Hematopoietic multipotent progenitor cell treated with erythropoietin and hydrocortisone succinate and interleukin-3 and kit ligand, for 8 days (in vitro differentiated cells): ENCODE measurements at regions not wholly inside any gene's neighbourhood (a gene's known extent, or its start where the extent isn't known, plus 50 kb on each side); places are given as distances from the start of the nearest gene placed in this dataset.
"Not testable (repeated sequence)": the region's sequence is repeated elsewhere in the genome, so short reads cannot be mapped to it uniquely, and the experiment has no call there.

ENCODE experiments used
- DNase-seq: peaks from one replicate; pipeline ENCODE4 v3.0.0-alpha.2; 2015

- DNase-seq = not testable (repeated sequence)
Measured at GRCh38 chr3:75840160-75840559, 54.8 kb upstream of the ZNF717 start.

- not testable (repeated sequence) for DNase-seq
Measured at GRCh38 chr3:75850301-75851008, 65.1 kb upstream of the ZNF717 start.

DNA sequence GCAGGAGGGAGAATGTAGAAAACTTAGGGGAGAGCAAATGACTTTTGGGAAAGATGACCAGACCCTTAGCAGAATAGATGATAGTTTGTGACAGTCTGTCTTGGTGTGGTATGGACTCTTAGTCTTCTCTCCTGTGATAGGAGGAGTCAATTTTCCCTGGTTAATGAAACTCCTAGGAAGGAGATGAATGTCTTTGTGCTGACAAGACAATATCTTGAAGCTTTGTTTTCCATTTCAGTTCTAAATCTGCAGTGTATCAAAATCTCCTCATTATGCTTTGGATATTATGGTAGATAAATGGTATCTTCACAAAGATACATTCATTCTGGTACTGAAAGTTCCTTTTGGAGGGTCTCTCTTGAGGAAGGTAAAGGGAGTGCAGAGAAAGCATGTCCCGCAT is 77.8 kb upstream of the ZNF717 start:
- no peak for DNase-seq

GRCh38 chr3:75863878-75864277 is 78.5 kb upstream of the ZNF717 start:
- no peak for DNase-seq

GRCh38 chr3:75883719-75884118 is 98.4 kb upstream of the ZNF717 start:
- DNase-seq = not testable (repeated sequence)

GRCh38 chr3:75886971-75887526 is 101.7 kb upstream of the ZNF717 start:
- no peak for DNase-seq

- DNase-seq = no peak
Measured at GRCh38 chr3:75894234-75894633, 108.9 kb upstream of the ZNF717 start.

- DNase-seq = no peak
Measured at GRCh38 chr3:75896265-75896664, 110.9 kb upstream of the ZNF717 start.

DNA sequence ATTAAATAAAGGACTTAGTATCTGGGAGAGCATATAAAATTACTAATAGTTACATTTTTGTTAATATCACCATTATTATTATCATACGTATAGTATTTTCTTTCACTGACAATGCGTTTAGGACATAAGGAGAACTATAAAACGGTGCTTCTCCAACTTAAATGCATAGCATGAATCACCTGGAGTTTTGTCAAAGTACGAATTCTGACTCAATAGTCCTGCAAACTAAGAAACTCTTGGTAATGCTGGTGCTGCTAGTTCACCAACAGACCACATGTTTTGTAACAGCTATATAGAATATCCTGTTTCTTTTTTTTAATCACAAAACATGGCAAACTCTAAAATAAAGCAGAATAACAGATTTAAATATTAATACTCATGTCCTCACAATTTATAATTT is 116.1 kb upstream of the ZNF717 start:
- not testable (repeated sequence) for DNase-seq

DNA sequence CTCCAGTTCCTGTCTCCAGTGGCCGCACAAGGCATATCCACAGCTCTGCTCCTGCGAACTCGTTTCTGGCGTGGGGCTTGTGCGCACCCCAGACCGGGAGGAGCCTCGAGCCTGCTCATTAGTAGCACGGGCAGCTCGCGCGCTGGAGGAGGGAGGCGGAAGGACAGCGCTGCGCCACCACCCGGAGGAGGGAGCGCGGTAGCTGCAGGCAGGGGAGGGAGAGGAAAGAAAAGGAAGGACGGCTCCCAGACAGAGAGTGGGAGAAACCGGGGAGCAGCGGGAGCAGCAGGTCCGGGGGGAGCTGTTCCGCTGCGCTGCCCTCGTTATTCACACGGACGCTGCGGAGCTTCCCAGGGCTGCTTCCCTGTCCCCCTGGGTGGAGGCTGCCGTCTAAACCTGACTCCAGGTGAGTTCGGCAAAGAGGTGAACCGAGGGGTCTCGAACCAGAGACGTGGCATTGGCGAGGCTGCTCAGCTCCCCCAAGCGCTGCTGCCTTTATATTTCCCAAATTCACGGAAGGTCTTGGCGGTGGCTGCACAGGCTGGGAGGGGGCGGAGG is 121.3 kb upstream of the ZNF717 start:
- no peak for DNase-seq

- DNase-seq = no peak
Measured at GRCh38 chr3:75913800-75914350, 128.5 kb upstream of the ZNF717 start.

- DNase-seq = not testable (repeated sequence)
Measured at GRCh38 chr3:75914741-75915140, 129.4 kb upstream of the ZNF717 start.

GRCh38 chr3:75938921-75939320 is 153.6 kb upstream of the ZNF717 start:
- no peak for DNase-seq

DNA sequence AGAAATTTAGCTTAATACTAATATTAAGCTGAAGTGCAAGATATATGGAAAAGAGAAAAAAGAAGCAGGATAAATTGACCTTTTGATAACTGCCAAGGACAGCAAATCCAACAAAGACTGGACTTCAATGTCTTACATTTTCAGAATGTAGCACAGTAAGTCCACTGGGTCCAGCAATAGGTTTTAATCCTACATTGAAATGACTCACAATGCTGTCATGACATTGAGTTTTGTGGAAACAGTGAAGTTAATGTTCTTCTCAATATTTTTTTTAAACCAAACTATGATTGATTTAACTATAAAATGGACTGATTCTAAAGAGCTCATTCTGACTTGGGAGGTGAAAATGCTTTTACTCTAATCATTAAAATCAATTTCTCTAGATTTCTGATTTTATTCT is 166.6 kb upstream of the ZNF717 start:
- DNase-seq = no peak

DNA sequence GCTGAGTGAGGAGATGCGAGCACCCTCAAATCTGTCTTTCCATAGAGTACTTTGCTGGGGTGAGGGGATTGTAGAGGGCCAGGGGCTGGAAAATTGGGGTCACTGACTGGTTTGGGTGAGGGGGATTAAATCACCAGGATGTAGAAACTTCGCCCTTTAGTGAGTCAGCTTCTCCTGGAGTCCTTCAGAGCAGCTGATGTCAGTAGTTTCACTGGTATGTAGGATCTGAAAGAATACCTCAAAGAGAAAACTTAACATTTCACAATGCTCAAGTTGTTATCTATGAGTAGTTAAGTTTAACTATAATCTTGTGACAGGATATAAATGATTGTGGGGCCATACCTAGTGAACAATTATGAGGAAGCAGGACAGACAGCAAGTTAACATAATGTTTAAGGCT is 174.7 kb upstream of the ZNF717 start:
- not testable (repeated sequence) for DNase-seq

DNA sequence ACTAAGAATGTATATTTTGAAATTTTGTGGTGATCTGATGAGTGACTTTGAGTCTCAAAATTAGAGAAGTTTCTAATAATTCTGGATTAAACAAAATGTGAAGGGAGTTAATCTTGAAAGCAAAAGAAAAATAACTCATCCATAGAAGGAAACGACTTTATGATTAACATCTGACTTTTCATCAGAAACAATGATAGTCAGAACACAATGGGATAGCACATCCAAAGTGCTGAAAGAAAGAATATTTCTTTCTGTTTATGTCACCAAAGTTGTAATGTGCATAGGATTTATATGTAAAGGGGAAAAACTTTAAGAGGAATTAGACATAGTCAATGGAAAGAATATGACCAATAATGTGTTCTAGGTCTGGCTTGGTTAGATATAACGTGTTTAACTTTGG is 176.7 kb upstream of the ZNF717 start:
- DNase-seq = not testable (repeated sequence)

GRCh38 chr3:75967071-75967470 is 181.7 kb upstream of the ZNF717 start:
- DNase-seq = no peak

- DNase-seq = no peak
Measured at GRCh38 chr3:75978686-75979085, 193.3 kb upstream of the ZNF717 start.

GRCh38 chr3:75981401-75981800 is 196.1 kb upstream of the ZNF717 start:
- DNase-seq = no peak

DNA sequence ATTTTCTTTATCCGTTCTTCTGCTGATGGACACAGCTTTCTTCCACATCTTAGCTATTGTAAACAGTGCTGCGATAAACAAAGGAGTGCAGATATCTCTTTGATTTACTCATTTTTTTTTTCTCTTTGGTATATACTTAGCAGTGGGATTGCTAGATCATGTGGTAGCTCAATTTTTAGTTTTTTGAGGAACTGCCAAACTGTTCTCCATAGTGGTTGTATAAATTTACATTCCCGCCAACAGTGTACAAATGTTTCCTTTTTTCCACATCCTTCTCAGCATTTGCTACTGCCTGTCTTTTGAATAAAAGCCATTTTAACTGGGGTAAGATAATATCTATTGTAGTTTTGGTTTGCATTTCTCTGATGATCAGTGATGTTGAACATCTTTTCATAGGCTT is 196.8 kb upstream of the ZNF717 start:
- DNase-seq = no peak

DNA sequence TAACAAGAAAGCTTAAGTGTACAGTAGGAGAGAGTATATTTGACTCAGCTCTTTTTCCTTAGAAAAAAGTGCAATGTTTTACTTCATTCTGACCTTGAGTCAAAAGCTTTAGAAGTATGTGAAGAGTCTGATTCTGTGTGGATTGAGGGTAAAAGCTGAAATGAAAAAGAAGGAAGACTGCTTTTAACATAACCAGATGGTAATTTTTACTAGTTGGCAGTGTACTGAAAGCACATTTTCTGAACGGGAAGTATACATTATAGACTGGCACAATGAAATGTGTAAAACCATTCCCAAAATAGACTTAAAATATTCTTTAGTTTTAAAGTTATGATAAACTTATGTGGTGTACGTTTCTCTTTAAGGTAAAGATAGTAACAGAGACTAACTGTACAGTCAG is 197.8 kb upstream of the ZNF717 start:
- no peak for DNase-seq

- no peak for DNase-seq
Measured at GRCh38 chr3:75983609-75984290, 198.4 kb upstream of the ZNF717 start.

DNA sequence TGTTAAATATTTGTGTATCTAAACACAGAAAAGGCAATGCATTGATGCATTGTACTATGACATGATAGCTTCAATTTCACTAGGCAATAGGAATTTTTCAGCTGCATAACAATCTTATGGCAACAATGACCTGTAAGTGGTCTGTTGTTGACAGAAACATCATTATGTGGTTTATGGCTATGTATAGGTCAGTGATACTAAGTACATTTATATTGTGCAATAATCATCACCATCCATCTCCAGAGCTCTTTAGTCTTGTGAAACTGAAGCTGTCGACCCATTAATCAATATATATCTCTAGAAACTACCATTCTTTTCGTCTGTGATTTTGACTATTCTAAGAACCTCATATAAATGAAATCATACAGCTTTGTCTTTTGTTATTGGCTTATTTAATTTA is 200.1 kb upstream of the ZNF717 start:
- DNase-seq = no peak

- DNase-seq = no peak
Measured at GRCh38 chr3:76010252-76010651, 224.9 kb upstream of the ZNF717 start.
